ENCODE measurements at regions not wholly inside any gene's neighbourhood (a gene's known extent, or its start where the extent isn't known, plus 50 kb on each side); places are given as distances from the start of the nearest gene placed in this dataset.

DNA sequence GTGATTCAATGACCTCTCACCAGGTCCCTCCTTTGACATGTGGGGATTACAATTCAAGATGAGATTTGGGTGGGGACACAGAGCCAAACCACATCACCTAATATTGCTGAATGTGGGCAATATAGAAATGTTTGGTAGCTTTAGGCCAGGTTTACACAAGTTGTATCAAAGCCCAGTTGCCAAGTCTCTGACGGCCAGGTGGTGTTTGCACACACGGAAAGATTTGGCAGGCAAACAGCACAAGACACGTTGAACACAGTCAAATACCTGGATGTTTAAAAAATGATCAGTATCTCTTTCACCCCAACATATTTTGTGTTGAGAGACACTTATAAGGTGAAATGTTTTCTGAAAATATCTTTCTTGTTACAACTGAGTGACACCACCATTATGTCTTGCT is 294.4 kb upstream of the MKI67 start:
- no peaks in the 10 kb centered on the region for H3K9me3 ChIP-seq (ENCODE audit: severe bottlenecking)
- H3K4me3 ChIP-seq (ENCODE audit: severe bottlenecking) = no peak overlapping the region
- H3K36me3 ChIP-seq (ENCODE audit: low read depth) = no peaks in the 10 kb centered on the region
- H3K27ac ChIP-seq (ENCODE audit: poor library complexity, severe bottlenecking) = no peak overlapping the region
- ATAC-seq (ENCODE audit: low read depth) = no peak
- no peaks in the 10 kb centered on the region for H3K4me1 ChIP-seq (ENCODE audit: insufficient read depth, poor library complexity, severe bottlenecking)
- H3K27me3 ChIP-seq (ENCODE audit: insufficient read depth, poor library complexity, severe bottlenecking) = no peaks in the 10 kb centered on the region
- DNase-seq (ENCODE audit: low spot score) = no peak
- TF ChIP-seq, protein P1, sequence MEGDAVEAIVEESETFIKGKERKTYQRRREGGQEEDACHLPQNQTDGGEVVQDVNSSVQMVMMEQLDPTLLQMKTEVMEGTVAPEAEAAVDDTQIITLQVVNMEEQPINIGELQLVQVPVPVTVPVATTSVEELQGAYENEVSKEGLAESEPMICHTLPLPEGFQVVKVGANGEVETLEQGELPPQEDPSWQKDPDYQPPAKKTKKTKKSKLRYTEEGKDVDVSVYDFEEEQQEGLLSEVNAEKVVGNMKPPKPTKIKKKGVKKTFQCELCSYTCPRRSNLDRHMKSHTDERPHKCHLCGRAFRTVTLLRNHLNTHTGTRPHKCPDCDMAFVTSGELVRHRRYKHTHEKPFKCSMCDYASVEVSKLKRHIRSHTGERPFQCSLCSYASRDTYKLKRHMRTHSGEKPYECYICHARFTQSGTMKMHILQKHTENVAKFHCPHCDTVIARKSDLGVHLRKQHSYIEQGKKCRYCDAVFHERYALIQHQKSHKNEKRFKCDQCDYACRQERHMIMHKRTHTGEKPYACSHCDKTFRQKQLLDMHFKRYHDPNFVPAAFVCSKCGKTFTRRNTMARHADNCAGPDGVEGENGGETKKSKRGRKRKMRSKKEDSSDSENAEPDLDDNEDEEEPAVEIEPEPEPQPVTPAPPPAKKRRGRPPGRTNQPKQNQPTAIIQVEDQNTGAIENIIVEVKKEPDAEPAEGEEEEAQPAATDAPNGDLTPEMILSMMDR (IDR thresholded peaks at IDR 0.05; ENCODE audit: poor library complexity, severe bottlenecking) = no peak

DNA sequence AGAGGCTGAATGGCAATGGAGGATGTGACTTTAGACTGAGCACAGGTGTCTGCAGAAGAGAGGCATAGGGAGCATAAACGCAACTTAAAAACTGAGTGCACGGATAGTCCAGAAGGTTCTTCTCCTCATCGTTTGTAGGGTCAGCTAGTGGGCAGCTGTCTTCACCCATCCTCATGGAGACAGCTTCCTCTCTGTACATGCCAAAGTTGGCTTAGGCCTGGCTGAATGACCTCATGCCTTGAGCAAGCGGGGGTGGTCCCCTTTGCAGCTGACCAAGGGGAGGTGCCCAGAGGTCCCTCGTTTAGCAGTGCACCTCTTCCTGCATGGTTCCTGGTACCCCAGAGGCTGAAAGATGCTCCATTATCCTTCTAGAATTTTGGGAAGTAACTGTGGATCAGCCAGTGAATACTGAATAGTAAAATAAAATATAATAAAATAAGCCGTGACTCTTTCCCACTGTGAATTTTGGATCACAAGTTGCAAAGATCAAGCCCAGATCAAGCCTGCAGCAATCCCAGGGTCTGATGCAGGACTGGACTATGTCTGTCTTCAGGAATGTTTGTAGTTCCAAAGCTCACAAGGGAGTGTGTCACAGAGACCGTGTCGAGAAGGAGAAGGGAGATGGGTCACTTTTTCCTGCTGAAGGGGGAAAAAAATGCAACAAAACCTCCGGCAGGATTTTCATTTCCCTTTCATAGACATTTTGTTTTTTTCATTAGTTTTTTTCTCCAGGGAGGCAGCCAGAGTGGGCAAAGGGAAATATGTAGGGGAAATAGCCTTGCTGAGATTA is 295.3 kb upstream of the MKI67 start:
- ATAC-seq (ENCODE audit: low read depth) = no peak
- no peaks in the 10 kb centered on the region for H3K27me3 ChIP-seq (ENCODE audit: insufficient read depth, poor library complexity, severe bottlenecking)
- DNase-seq (ENCODE audit: low spot score) = no peak
- H3K9me3 ChIP-seq (ENCODE audit: severe bottlenecking) = no peaks in the 10 kb centered on the region
- no peak overlapping the region for H3K4me3 ChIP-seq (ENCODE audit: severe bottlenecking)
- H3K36me3 ChIP-seq (ENCODE audit: low read depth) = no peaks in the 10 kb centered on the region
- no peaks in the 10 kb centered on the region for H3K4me1 ChIP-seq (ENCODE audit: insufficient read depth, poor library complexity, severe bottlenecking)
- no peak overlapping the region for H3K27ac ChIP-seq (ENCODE audit: poor library complexity, severe bottlenecking)
- TF ChIP-seq, protein P1 (IDR thresholded peaks at IDR 0.05; ENCODE audit: poor library complexity, severe bottlenecking) = no peak

DNA sequence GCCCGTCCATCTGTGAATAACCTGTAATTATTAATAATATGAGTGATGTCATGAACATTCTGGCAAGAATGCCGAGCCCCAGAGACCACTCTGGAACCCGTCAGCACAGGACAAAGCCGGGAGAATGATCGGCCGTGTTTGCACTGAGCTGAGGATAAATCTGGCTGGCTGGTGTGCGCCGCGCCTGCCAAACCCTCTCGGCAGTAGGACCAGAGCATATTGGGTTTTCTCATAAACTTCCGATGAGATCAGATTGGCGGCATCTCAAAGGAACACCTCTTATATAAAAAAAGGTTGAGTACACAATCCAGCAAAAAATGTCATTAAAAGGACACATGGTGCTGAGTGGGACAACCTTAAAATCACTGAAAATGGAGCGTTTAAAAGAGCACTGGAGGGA is 296.0 kb upstream of the MKI67 start:
- DNase-seq (ENCODE audit: low spot score) (no peak), ATAC-seq (ENCODE audit: low read depth) (no peak)
- H3K4me1 ChIP-seq (ENCODE audit: insufficient read depth, poor library complexity, severe bottlenecking) = no peaks in the 10 kb centered on the region
- TF ChIP-seq, protein P1 (IDR thresholded peaks at IDR 0.05; ENCODE audit: poor library complexity, severe bottlenecking) = no peak
- no peak overlapping the region for H3K4me3 ChIP-seq (ENCODE audit: severe bottlenecking)
- no peaks in the 10 kb centered on the region for H3K36me3 ChIP-seq (ENCODE audit: low read depth)
- no peaks in the 10 kb centered on the region for H3K27me3 ChIP-seq (ENCODE audit: insufficient read depth, poor library complexity, severe bottlenecking)
- H3K9me3 ChIP-seq (ENCODE audit: severe bottlenecking) = no peaks in the 10 kb centered on the region
- no peak overlapping the region for H3K27ac ChIP-seq (ENCODE audit: poor library complexity, severe bottlenecking)

DNA sequence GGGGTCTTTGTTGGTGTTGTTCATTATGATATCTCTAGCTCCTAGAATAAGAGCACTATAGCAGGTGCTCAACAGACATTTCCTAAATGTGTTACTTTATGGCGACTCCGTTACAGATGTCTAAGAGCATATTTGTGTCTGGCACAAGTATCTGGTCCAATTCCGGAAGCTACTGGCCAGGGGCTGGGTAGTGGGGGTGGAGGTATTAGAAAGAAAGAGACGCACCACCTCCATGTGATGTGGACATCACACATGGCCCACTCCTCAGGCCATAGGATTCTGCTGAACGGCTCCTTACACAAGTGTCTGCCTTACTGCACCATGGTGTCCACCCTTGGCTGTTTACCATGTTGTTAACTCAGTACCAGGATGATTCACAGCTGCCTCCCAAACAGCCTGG is 296.8 kb upstream of the MKI67 start:
- DNase-seq (ENCODE audit: low spot score) = no peak
- TF ChIP-seq, protein P1 (IDR thresholded peaks at IDR 0.05; ENCODE audit: poor library complexity, severe bottlenecking) = no peak
- Histone ChIP-seq H3K4me3 (ENCODE audit: severe bottlenecking) (no peak overlapping the region), H3K9me3 (ENCODE audit: severe bottlenecking) (no peaks in the 10 kb centered on the region), H3K4me1 (ENCODE audit: insufficient read depth, poor library complexity, severe bottlenecking) (no peaks in the 10 kb centered on the region), H3K36me3 (ENCODE audit: low read depth) (no peaks in the 10 kb centered on the region), H3K27ac (ENCODE audit: poor library complexity, severe bottlenecking) (no peak overlapping the region), H3K27me3 (ENCODE audit: insufficient read depth, poor library complexity, severe bottlenecking) (no peaks in the 10 kb centered on the region)
- no peak for ATAC-seq (ENCODE audit: low read depth)

DNA sequence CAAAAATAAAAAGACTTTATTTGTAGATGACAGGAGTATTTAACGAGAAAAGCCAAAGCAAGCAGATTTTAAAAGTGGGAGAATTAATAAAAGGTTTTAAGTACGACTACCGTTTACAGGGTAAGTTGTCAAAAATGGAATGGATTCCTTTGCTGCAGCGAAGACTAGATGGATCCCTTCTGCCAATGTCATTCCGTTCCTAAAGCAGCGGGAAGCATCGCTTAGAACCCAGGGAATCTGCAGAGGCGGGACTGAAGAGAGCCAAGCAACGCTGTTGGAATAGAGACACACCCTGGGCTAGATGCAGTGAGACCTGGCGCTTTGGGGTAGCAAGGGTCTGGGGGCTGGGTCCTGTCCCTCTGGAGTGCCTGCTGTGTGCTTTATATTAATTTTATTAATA is 303.1 kb upstream of the MKI67 start:
- ATAC-seq (ENCODE audit: low read depth) (no peak), DNase-seq (ENCODE audit: low spot score) (no peak)
- Histone ChIP-seq H3K36me3 (ENCODE audit: low read depth) (no peaks in the 10 kb centered on the region), H3K4me1 (ENCODE audit: insufficient read depth, poor library complexity, severe bottlenecking) (no peaks in the 10 kb centered on the region), H3K4me3 (ENCODE audit: severe bottlenecking) (no peak overlapping the region), H3K9me3 (ENCODE audit: severe bottlenecking) (no peaks in the 10 kb centered on the region), H3K27me3 (ENCODE audit: insufficient read depth, poor library complexity, severe bottlenecking) (no peaks in the 10 kb centered on the region), H3K27ac (ENCODE audit: poor library complexity, severe bottlenecking) (no peak overlapping the region)
- TF ChIP-seq, protein P1 (IDR thresholded peaks at IDR 0.05; ENCODE audit: poor library complexity, severe bottlenecking) = no peak

Measured in RWPE2 (cell line).